ENCODE measurements at regions not wholly inside any gene's neighbourhood (a gene's known extent, or its start where the extent isn't known, plus 50 kb on each side); places are given as distances from the start of the nearest gene placed in this dataset.

DNA sequence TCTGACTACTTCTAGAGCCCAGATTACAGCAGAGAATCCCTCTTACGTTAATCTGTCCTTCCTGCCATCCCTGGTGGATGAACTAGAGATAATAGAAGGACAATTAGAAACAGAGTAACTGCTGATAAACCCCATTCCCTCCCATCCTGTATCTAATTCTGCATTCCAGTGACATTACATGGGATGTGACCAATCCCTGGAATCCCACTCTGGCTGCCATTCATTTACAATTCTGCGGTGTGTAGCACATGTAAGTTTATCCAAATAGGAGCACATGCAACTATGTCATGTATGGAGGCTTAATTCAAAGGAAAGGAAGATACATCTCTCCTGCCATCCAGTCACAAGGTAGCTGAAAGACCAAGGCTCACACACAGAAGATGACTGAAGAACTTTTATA is 339.5 kb downstream of the GPAT3 start:
- TF ChIP-seq POLR2AphosphoS5 (IDR thresholded peaks at IDR 0.05; ENCODE audit: low read depth), result no peak
- TF ChIP-seq, protein P1, sequence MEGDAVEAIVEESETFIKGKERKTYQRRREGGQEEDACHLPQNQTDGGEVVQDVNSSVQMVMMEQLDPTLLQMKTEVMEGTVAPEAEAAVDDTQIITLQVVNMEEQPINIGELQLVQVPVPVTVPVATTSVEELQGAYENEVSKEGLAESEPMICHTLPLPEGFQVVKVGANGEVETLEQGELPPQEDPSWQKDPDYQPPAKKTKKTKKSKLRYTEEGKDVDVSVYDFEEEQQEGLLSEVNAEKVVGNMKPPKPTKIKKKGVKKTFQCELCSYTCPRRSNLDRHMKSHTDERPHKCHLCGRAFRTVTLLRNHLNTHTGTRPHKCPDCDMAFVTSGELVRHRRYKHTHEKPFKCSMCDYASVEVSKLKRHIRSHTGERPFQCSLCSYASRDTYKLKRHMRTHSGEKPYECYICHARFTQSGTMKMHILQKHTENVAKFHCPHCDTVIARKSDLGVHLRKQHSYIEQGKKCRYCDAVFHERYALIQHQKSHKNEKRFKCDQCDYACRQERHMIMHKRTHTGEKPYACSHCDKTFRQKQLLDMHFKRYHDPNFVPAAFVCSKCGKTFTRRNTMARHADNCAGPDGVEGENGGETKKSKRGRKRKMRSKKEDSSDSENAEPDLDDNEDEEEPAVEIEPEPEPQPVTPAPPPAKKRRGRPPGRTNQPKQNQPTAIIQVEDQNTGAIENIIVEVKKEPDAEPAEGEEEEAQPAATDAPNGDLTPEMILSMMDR (conservative IDR thresholded peaks at IDR 0.05; ENCODE audit: low read depth in 2 of 2), result no peak
- no peak for TF ChIP-seq EZH2 (IDR thresholded peaks at IDR 0.05; ENCODE audit: low read depth, unreplicated experiment)
- no peak for TF ChIP-seq EZH2phosphoT487 (IDR thresholded peaks at IDR 0.05; ENCODE audit: unreplicated experiment)
- TF ChIP-seq, protein P2, sequence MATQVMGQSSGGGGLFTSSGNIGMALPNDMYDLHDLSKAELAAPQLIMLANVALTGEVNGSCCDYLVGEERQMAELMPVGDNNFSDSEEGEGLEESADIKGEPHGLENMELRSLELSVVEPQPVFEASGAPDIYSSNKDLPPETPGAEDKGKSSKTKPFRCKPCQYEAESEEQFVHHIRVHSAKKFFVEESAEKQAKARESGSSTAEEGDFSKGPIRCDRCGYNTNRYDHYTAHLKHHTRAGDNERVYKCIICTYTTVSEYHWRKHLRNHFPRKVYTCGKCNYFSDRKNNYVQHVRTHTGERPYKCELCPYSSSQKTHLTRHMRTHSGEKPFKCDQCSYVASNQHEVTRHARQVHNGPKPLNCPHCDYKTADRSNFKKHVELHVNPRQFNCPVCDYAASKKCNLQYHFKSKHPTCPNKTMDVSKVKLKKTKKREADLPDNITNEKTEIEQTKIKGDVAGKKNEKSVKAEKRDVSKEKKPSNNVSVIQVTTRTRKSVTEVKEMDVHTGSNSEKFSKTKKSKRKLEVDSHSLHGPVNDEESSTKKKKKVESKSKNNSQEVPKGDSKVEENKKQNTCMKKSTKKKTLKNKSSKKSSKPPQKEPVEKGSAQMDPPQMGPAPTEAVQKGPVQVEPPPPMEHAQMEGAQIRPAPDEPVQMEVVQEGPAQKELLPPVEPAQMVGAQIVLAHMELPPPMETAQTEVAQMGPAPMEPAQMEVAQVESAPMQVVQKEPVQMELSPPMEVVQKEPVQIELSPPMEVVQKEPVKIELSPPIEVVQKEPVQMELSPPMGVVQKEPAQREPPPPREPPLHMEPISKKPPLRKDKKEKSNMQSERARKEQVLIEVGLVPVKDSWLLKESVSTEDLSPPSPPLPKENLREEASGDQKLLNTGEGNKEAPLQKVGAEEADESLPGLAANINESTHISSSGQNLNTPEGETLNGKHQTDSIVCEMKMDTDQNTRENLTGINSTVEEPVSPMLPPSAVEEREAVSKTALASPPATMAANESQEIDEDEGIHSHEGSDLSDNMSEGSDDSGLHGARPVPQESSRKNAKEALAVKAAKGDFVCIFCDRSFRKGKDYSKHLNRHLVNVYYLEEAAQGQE (IDR thresholded peaks at IDR 0.05; ENCODE audit: unreplicated experiment), result no peak
- TF ChIP-seq CREB1 (CRISPR knock-in tag; IDR thresholded peaks at IDR 0.05; ENCODE audit: low read depth), result no peak
- no peak for TF ChIP-seq JUNB (IDR thresholded peaks at IDR 0.05; ENCODE audit: unreplicated experiment)
- TF ChIP-seq STAT1 (IDR thresholded peaks at IDR 0.05; ENCODE audit: unreplicated experiment), result no peak
- no peak for TF ChIP-seq NANOG (IDR thresholded peaks at IDR 0.05; ENCODE audit: borderline replicate concordance)
- TF ChIP-seq, protein P3, sequence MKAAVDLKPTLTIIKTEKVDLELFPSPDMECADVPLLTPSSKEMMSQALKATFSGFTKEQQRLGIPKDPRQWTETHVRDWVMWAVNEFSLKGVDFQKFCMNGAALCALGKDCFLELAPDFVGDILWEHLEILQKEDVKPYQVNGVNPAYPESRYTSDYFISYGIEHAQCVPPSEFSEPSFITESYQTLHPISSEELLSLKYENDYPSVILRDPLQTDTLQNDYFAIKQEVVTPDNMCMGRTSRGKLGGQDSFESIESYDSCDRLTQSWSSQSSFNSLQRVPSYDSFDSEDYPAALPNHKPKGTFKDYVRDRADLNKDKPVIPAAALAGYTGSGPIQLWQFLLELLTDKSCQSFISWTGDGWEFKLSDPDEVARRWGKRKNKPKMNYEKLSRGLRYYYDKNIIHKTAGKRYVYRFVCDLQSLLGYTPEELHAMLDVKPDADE (IDR thresholded peaks at IDR 0.05), result no peak

All from GM23338 (cell line).